BE2C (cell line): ENCODE measurements at regions not wholly inside any gene's neighbourhood (a gene's known extent, or its start where the extent isn't known, plus 50 kb on each side); places are given as distances from the start of the nearest gene placed in this dataset.

Experiments
- DNase-seq: peaks from one replicate; pipeline ENCODE4 v3.0.0-alpha.2; 2020
- H3K27me3 ChIP-seq: fragments of 250-450 bp; sonication (Bioruptor Pico); 2 replicates; pipeline ENCODE4 v1.5.1; 2020; ENCODE audit warnings: mild to moderate bottlenecking
- H3K36me3 ChIP-seq: fragments of 250-450 bp; sonication (Bioruptor Pico); 2 replicates; pipeline ENCODE4 v1.5.1; 2020; ENCODE audit warnings: mild to moderate bottlenecking
- H3K4me1 ChIP-seq: fragments of 250-450 bp; sonication (Bioruptor Pico); 2 replicates; pipeline ENCODE4 v1.5.1; 2020
- H3K4me3 ChIP-seq: 2 replicates; pipeline ENCODE4 v1.5.1; 2011; ENCODE audit warnings: low read depth, low read length
- H3K9me3 ChIP-seq: fragments of 250-450 bp; sonication (Bioruptor Pico); 2 replicates; pipeline ENCODE4 v1.5.1; 2020
- CTCF ChIP-seq: IDR thresholded peaks from 2 replicates; pipeline ENCODE4 v1.5.1; 2012; ENCODE audit warnings: mild to moderate bottlenecking, low read depth, low read length

- Histone ChIP-seq H3K27me3 (no peaks in the 10 kb centered on the region), H3K4me1 (no peaks in the 10 kb centered on the region), H3K9me3 (no peaks in the 10 kb centered on the region), H3K36me3 (no peaks in the 10 kb centered on the region), H3K4me3 (no peak overlapping the region)
- no peak for DNase-seq
- no peak for TF ChIP-seq CTCF
Observed at GRCh38 chr5:97449172-97449571, 266.1 kb upstream of the RIOK2 start.

GRCh38 chr5:97452646-97453045 is 269.6 kb upstream of the RIOK2 start:
- Histone ChIP-seq H3K36me3 (no peaks in the 10 kb centered on the region), H3K27me3 (no peaks in the 10 kb centered on the region), H3K9me3 (no peaks in the 10 kb centered on the region), H3K4me1 (no peaks in the 10 kb centered on the region), H3K4me3 (no peak overlapping the region)
- no peak for TF ChIP-seq CTCF
- no peak for DNase-seq

GRCh38 chr5:97453263-97453662 is 270.2 kb upstream of the RIOK2 start:
- Histone ChIP-seq H3K9me3 (no peaks in the 10 kb centered on the region), H3K4me1 (no peaks in the 10 kb centered on the region), H3K36me3 (no peaks in the 10 kb centered on the region), H3K4me3 (no peak overlapping the region), H3K27me3 (no peaks in the 10 kb centered on the region)
- no peak for TF ChIP-seq CTCF
- DNase-seq, result no peak

GRCh38 chr5:97454015-97454414 is 271.0 kb upstream of the RIOK2 start:
- DNase-seq, result no peak
- Histone ChIP-seq H3K4me3 (no peak overlapping the region), H3K9me3 (no peaks in the 10 kb centered on the region), H3K4me1 (no peaks in the 10 kb centered on the region), H3K36me3 (no peaks in the 10 kb centered on the region), H3K27me3 (no peaks in the 10 kb centered on the region)
- no peak for TF ChIP-seq CTCF

GRCh38 chr5:97455996-97456395 is 272.9 kb upstream of the RIOK2 start:
- no peak overlapping the region for H3K4me3 ChIP-seq
- H3K4me1 ChIP-seq, result no peaks in the 10 kb centered on the region
- DNase-seq, result no peak
- no peak for TF ChIP-seq CTCF
- H3K27me3 ChIP-seq, result no peaks in the 10 kb centered on the region
- no peaks in the 10 kb centered on the region for H3K36me3 ChIP-seq
- no peaks in the 10 kb centered on the region for H3K9me3 ChIP-seq

- no peak overlapping the region for H3K4me3 ChIP-seq
- no peak for TF ChIP-seq CTCF
- H3K36me3 ChIP-seq, result no peaks in the 10 kb centered on the region
- no peaks in the 10 kb centered on the region for H3K4me1 ChIP-seq
- no peaks in the 10 kb centered on the region for H3K27me3 ChIP-seq
- H3K9me3 ChIP-seq, result no peaks in the 10 kb centered on the region
- DNase-seq, result no peak
Observed at GRCh38 chr5:97458851-97459250, 275.8 kb upstream of the RIOK2 start.
